ENCODE measurements at regions not wholly inside any gene's neighbourhood (a gene's known extent, or its start where the extent isn't known, plus 50 kb on each side); places are given as distances from the start of the nearest gene placed in this dataset.

DNA sequence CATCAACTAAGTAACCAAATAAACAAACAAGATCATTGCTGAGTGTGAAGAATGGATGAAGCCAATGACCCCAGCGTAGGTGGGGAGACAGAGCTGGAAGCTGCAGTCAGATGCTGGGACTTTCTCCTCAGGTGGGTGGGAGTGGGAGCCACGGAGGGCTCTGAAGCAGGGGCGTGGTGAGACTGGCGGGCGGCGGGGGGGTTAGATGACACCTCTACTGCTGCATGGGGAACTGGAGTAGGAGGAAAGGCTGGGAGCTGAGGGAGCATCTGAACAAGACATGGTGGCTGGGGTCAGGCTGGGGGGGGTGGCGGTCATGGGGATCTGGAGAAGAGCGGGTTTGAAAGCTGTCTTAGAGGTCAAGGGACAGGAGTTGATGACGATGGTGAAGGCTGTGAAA, 193.8 kb downstream of the C9orf50 start:
- Histone ChIP-seq H2AFZ (ENCODE audit: low read length) (no peak overlapping the region), H4K91ac (replicated peaks; ENCODE audit: insufficient read length, low read length) (no peak overlapping the region), H4K5ac (ENCODE audit: insufficient read length, low read depth, low read length) (no peak overlapping the region), H3K4me3 (ENCODE audit: extremely low read depth in 1 of 4, insufficient read depth in 2 of 4, low read depth in 3 of 4, low read length in 4 of 4) (no peak overlapping the region), H3K9ac (replicated peaks in 1 of 4; ENCODE audit: extremely low read depth in 1 of 4, low read depth in 3 of 4, low read length in 3 of 4) (no peak overlapping the region), H3K4ac (replicated peaks; ENCODE audit: insufficient read length, low read depth, low read length) (no peak overlapping the region), H3K4me1 (replicated peaks in 1 of 4; ENCODE audit: control insufficient read depth in 3 of 4, insufficient read depth in 4 of 4, low read length in 3 of 4) (peaks cover 0 to 6% (median under 1%) of the 10 kb centered on the region in 4 experiments; a peak in 2 of 7 replicates), H3K18ac (ENCODE audit: extremely low read depth, low read length) (no peak overlapping the region), H2BK5ac (ENCODE audit: low read depth, low read length) (no peak overlapping the region; the same call in 1 of the 2 replicates), H2BK20ac (ENCODE audit: low read length) (no peak overlapping the region), H3K9me3 (ENCODE audit: insufficient read depth in 2 of 2, low read depth in 1 of 2, low read length in 1 of 2) (no peaks in the 10 kb centered on the region), H3K23me2 (ENCODE audit: low read depth, low read length) (no peaks in the 10 kb centered on the region; the same call in 1 of the 2 replicates), H2BK120ac (replicated peaks; ENCODE audit: low read depth, low read length) (no peak overlapping the region), H3K4me2 (ENCODE audit: insufficient read depth in 1 of 2, low read depth in 2 of 2, low read length in 2 of 2) (no peak overlapping the region), H3K23ac (ENCODE audit: insufficient read length) (no peak overlapping the region), H3K79me1 (ENCODE audit: low read depth, low read length) (no peaks in the 10 kb centered on the region), H3K27ac (ENCODE audit: low read depth, low read length) (no peak overlapping the region), H2AK5ac (ENCODE audit: low read depth, low read length) (no peak overlapping the region), H3K79me2 (ENCODE audit: control insufficient read depth in 1 of 2, insufficient read depth in 2 of 2, low read length in 2 of 2) (no peaks in the 10 kb centered on the region), H3K14ac (ENCODE audit: insufficient read length) (no peak overlapping the region), H2BK15ac (ENCODE audit: low read length) (no peak overlapping the region), H2BK12ac (ENCODE audit: low read depth, low read length) (no peak overlapping the region), H3K36me3 (ENCODE audit: control insufficient read depth in 2 of 4, insufficient read depth in 4 of 4, low read length in 3 of 4) (no peaks in the 10 kb centered on the region; a peak in 1 of 8 replicates), H4K20me1 (replicated peaks in 1 of 2; ENCODE audit: control insufficient read depth in 1 of 2, insufficient read depth in 2 of 2, low read length in 2 of 2) (no peaks in the 10 kb centered on the region), H4K8ac (ENCODE audit: extremely low read depth, insufficient read depth, low read length) (no peak overlapping the region), H3K56ac (replicated peaks; ENCODE audit: insufficient read length, low read depth, low read length) (no peak overlapping the region), H3K27me3 (replicated peaks in 1 of 4; ENCODE audit: control insufficient read depth in 3 of 4, extremely low read depth in 1 of 4, insufficient read depth in 3 of 4, low read length in 3 of 4) (peaks cover 0 to 2% (median 0%) of the 10 kb centered on the region in 4 experiments; a peak in 3 of 7 replicates)
- TF ChIP-seq POU5F1 (IDR thresholded peaks at IDR 0.05; ENCODE audit: low read depth, low read length): no peak
- no peak for TF ChIP-seq KDM1A (IDR thresholded peaks at IDR 0.05; ENCODE audit: borderline replicate concordance, low read length)
- no peak for TF ChIP-seq HDAC2 (IDR thresholded peaks at IDR 0.05; ENCODE audit: borderline replicate concordance in 1 of 2, low read depth in 2 of 2, low read length in 2 of 2)
- no peak for TF ChIP-seq RFX5 (IDR thresholded peaks at IDR 0.05; ENCODE audit: borderline replicate concordance, low read depth, low read length)
- TF ChIP-seq E2F6 (IDR thresholded peaks at IDR 0.05): no peak
- POLR2A ChIA-PET (ENCODE audit: partially characterized antibody): interaction anchor here (0.8 kb wide), 1 partner anchor 75 kb away, joined by 5 read pairs; no protein-coding TSS in a partner anchor
- FAIRE-seq (no peak), DNase-seq (ENCODE audit: low read depth in 1 of 2, low spot score in 2 of 2) (no peak)
- WGBS, 2 experiments (ENCODE audit: extremely low coverage in 1 of 2, insufficient coverage in 1 of 2, insufficient read length in 1 of 2, insufficient replicate concordance in 2 of 2, low coverage in 1 of 2, low lambda C conversion rate in 2 of 2, missing lambda C conversion rate in 1 of 2): 61% methylated on average over 7 of the region's 9 CpGs; no CpG with 5 or more reads in 1 of the 2 experiments
- CTCF ChIA-PET (ENCODE audit: partially characterized antibody): interaction anchor here (1.1 to 2.5 kb wide), 7 partner anchors 8 to 253 kb away, joined by 3 to 9 read pairs (median 5); no protein-coding TSS in a partner anchor
